ENCODE measurements at regions not wholly inside any gene's neighbourhood (a gene's known extent, or its start where the extent isn't known, plus 50 kb on each side); places are given as distances from the start of the nearest gene placed in this dataset.

- TF ChIP-seq KLF10 (CRISPR knock-in tag; IDR thresholded peaks at IDR 0.05) (no peak), SMC3 (conservative IDR thresholded peaks at IDR 0.05; ENCODE audit: insufficient read depth, low read depth, low read length) (no peak), CEBPB (tag; IDR thresholded peaks at IDR 0.05) (no peak), SUPT5H (IDR thresholded peaks at IDR 0.05) (no peak), CTCF (IDR thresholded peaks at IDR 0.05 in 2 of 3, conservative IDR thresholded peaks at IDR 0.05 in 1 of 3; ENCODE audit: insufficient read depth in 2 of 3, low read depth in 1 of 3, low read length in 3 of 3) (no peak), GABPB1 (CRISPR knock-in tag; IDR thresholded peaks at IDR 0.05) (no peak), GTF2F1 (IDR thresholded peaks at IDR 0.05; ENCODE audit: low read depth, low read length) (no peak), NFIC (IDR thresholded peaks at IDR 0.05) (no peak), SRSF9 (IDR thresholded peaks at IDR 0.05; ENCODE audit: borderline replicate concordance, low read depth, low read length) (no peak), SP2 (IDR thresholded peaks at IDR 0.05; ENCODE audit: extremely low read depth, low read depth, low read length, poor library complexity, severe bottlenecking) (no peak)
These were observed 268.2 kb upstream of the GRIP1 start for GRCh38 chr12:66947119-66947518.

Data from K562 (cell line).